ENCODE measurements at regions not wholly inside any gene's neighbourhood (a gene's known extent, or its start where the extent isn't known, plus 50 kb on each side); places are given as distances from the start of the nearest gene placed in this dataset.

GRCh38 chrX:127568691-127569090 is 483.5 kb downstream of the ACTRT1 start:
- TF ChIP-seq, protein P1, sequence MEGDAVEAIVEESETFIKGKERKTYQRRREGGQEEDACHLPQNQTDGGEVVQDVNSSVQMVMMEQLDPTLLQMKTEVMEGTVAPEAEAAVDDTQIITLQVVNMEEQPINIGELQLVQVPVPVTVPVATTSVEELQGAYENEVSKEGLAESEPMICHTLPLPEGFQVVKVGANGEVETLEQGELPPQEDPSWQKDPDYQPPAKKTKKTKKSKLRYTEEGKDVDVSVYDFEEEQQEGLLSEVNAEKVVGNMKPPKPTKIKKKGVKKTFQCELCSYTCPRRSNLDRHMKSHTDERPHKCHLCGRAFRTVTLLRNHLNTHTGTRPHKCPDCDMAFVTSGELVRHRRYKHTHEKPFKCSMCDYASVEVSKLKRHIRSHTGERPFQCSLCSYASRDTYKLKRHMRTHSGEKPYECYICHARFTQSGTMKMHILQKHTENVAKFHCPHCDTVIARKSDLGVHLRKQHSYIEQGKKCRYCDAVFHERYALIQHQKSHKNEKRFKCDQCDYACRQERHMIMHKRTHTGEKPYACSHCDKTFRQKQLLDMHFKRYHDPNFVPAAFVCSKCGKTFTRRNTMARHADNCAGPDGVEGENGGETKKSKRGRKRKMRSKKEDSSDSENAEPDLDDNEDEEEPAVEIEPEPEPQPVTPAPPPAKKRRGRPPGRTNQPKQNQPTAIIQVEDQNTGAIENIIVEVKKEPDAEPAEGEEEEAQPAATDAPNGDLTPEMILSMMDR (conservative IDR thresholded peaks at IDR 0.05), result no peak
- no peak for TF ChIP-seq EZH2 (IDR thresholded peaks at IDR 0.05; ENCODE audit: low read depth)
